Glomerular visceral epithelial cell (primary cell): ENCODE measurements at regions not wholly inside any gene's neighbourhood (a gene's known extent, or its start where the extent isn't known, plus 50 kb on each side); places are given as distances from the start of the nearest gene placed in this dataset.
"Not testable (repeated sequence)": the region's sequence is repeated elsewhere in the genome, so short reads cannot be mapped to it uniquely, and the experiment has no call there.

Source experiments
- DNase-seq: peaks from one replicate; pipeline ENCODE4 v3.0.0-alpha.2; 2016; ENCODE audit errors: extremely low spot score

- no peak for DNase-seq
These were observed 60.6 kb upstream of the SYK start for GRCh38 chr9:90741036-90741435.

DNA sequence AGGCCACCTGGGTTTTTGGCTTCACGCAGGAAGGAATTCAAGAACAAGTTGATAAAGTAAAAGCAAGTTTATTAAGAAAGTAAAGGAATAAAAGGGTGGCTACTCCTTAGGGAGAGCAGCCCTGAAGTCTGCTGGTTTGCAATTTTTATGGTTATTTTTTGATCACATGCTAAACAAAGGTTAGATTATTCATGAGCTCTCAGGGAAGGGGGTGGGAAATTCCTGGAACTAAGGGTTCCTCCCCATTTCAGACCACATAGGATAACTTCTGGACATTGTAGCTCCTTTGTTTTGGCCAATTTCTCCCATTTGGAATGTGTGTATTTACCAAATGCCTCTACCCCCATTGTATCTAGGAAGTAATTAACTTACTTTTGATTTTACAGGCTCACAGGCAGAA, 63.9 kb upstream of the SYK start:
- no peak for DNase-seq

- no peak for DNase-seq
These were observed 65.7 kb upstream of the SYK start for GRCh38 chr9:90735952-90736351.

GRCh38 chr9:90734631-90735030, 67.0 kb upstream of the SYK start:
- DNase-seq, result no peak

GRCh38 chr9:90729351-90729750, 72.3 kb upstream of the SYK start:
- no peak for DNase-seq

- peak; percentile 13 for DNase-seq
These were observed 74.1 kb upstream of the SYK start for GRCh38 chr9:90727488-90727887.

GRCh38 chr9:90726215-90726614, 75.4 kb upstream of the SYK start:
- DNase-seq, result no peak

- no peak for DNase-seq
These were observed 76.7 kb upstream of the SYK start for GRCh38 chr9:90724880-90725279.

- DNase-seq, result peak; percentile 6
These were observed 77.5 kb upstream of the SYK start for GRCh38 chr9:90724112-90724511.

DNA sequence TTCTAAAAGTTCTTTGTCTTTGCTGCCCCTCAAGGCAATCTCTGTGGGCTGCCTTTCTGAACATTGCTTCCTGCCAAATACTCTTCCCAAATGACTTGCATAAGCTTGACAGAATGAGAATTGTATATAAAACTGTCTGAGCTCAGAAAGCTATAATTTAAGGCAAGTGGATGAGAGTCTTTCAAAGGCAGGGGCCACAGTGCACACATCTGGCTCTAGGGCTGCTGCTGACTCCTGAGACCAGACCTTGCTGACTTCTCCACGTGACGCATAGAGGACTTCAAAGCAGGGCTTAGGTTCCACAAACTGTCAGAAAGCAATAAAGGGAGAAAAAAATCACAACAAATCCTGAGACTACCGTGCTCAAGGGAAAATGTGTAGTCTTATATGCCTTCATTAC, 79.4 kb upstream of the DIRAS2 start:
- DNase-seq, result no peak

GRCh38 chr9:90720621-90721265, 78.1 kb upstream of the DIRAS2 start:
- DNase-seq, result no peak

- no peak for DNase-seq
These were observed 63.6 kb upstream of the DIRAS2 start for GRCh38 chr9:90706230-90706629.

GRCh38 chr9:90702441-90702955, 59.9 kb upstream of the DIRAS2 start:
- no peak for DNase-seq

GRCh38 chr9:90698871-90699440, 56.3 kb upstream of the DIRAS2 start:
- no peak for DNase-seq

DNA sequence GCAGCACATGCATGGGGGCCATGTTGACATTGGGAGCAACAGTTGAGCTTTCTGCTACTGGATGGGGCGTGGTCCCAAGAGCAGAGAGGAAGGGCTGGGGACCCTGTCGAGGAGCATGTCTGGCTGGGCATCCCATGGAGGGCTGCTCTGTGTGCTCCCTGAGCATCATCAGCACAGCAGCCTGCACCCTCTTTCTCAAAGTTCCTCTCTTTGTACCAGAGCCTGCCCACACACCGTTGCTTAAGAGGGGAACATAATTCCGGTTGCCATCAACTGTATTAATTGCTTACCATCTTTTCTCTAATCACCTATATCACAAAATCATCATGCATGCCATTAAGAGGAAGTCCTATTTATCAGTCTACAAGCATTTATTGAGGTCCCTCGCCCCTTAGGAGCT, 55.2 kb upstream of the DIRAS2 start:
- no peak for DNase-seq

DNA sequence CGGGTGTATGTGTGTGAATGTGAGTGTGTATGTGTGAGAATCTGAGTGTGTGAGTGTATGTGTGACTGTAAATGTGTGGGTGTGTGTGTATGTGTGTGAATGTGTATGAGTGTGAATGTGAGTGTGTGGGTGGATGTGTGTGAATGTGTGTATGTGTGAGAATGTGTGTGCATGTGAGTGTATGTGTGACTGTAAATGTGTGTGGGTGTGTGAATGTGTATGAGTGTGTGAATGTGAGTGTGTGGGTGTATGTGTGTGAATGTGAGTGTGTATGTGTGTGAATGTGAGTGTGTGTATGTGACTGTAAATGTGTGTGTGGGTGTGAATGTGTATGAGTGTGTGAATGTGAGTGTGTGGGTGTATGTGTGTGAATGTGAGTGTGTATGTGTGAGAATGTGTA, 51.6 kb upstream of the DIRAS2 start:
- DNase-seq, result not testable (repeated sequence)
